WTC11 (cell line): ENCODE measurements at regions not wholly inside any gene's neighbourhood (a gene's known extent, or its start where the extent isn't known, plus 50 kb on each side); places are given as distances from the start of the nearest gene placed in this dataset.

Experiments
- ATAC-seq: fragments of 200-7000 bp; cut with Tn5 transposase; 2 replicates; pipeline ENCODE4 v1.10.0; 2021; ENCODE audit warnings: mild to moderate bottlenecking, moderate library complexity
- CTCF ChIA-PET: fragments of 300-600 bp; sonication (Branson Sonifier 250); formaldehyde crosslinking; loops from one replicate; lab custom pipeline; 2021; ENCODE audit warnings: antibody characterized with exemption; lab: Charles Lee
- POLR2A ChIA-PET: fragments of 350-600 bp; sonication (Branson Sonifier 250); formaldehyde crosslinking; loops from one replicate; lab custom pipeline; 2021; ENCODE audit warnings: antibody characterized with exemption; lab: Charles Lee
- DNase-seq: peaks from one replicate; pipeline ENCODE4 v3.0.0; 2021; ENCODE audit warnings: low spot score
- H3K27ac Mint-ChIP-seq: 2 replicates; pipeline ENCODE4 v1.8.0; 2021; ENCODE audit warnings: mixed read lengths
- H3K27me3 Mint-ChIP-seq: 2 replicates; pipeline ENCODE4 v1.8.0; 2021; ENCODE audit warnings: low read depth, mild to moderate bottlenecking, moderate library complexity, mixed read lengths
- H3K36me3 Mint-ChIP-seq: 2 replicates; pipeline ENCODE4 v1.8.0; 2021; ENCODE audit warnings: mixed read lengths
- H3K4me1 Mint-ChIP-seq: 2 replicates; pipeline ENCODE4 v1.8.0; 2022; ENCODE audit warnings: mixed read lengths
- H3K4me3 Mint-ChIP-seq: 2 replicates; pipeline ENCODE4 v1.8.0; 2021; ENCODE audit warnings: mild to moderate bottlenecking, moderate library complexity, mixed read lengths
- H3K9me3 Mint-ChIP-seq: 2 replicates; pipeline ENCODE4 v1.8.0; 2021; ENCODE audit warnings: mixed read lengths
- AR ChIP-seq: fragments of 250-450 bp; sonication (Bioruptor Pico); IDR thresholded peaks from 2 replicates; pipeline ENCODE4 v1.9.0; 2021; ENCODE audit warnings: mild to moderate bottlenecking
- FOXK1 ChIP-seq: sonication (generic); formaldehyde crosslinking; IDR thresholded peaks from 2 replicates; pipeline ENCODE4 v1.8.0; 2022; ENCODE audit warnings: mild to moderate bottlenecking, moderate library complexity, missing genetic modification reagents
- FOXP1 ChIP-seq: sonication (generic); formaldehyde crosslinking; IDR thresholded peaks from 2 replicates; pipeline ENCODE4 v1.8.0; 2022; ENCODE audit warnings: missing genetic modification reagents, mild to moderate bottlenecking, moderate library complexity, borderline replicate concordance
- IRF1 ChIP-seq: sonication (generic); formaldehyde crosslinking; IDR thresholded peaks from 2 replicates; pipeline ENCODE4 v1.8.0; 2023; ENCODE audit warnings: missing genetic modification reagents
- NFATC4 ChIP-seq: fragments of 250-450 bp; sonication (Bioruptor Pico); IDR thresholded peaks from 2 replicates; pipeline ENCODE4 v1.9.0; 2021; ENCODE audit warnings: mild to moderate bottlenecking
- OVOL2 ChIP-seq: fragments of 250-450 bp; sonication (Bioruptor Pico); IDR thresholded peaks from 2 replicates; pipeline ENCODE4 v1.9.0; 2021; ENCODE audit warnings: mild to moderate bottlenecking, borderline replicate concordance
- RELA ChIP-seq: sonication (generic); formaldehyde crosslinking; IDR thresholded peaks from 2 replicates; pipeline ENCODE4 v1.8.1; 2022; ENCODE audit warnings: missing genetic modification reagents, mild to moderate bottlenecking, borderline replicate concordance
- SMAD3 ChIP-seq: sonication (generic); formaldehyde crosslinking; IDR thresholded peaks from 2 replicates; pipeline ENCODE4 v1.8.0; 2022; ENCODE audit warnings: missing genetic modification reagents, mild to moderate bottlenecking, borderline replicate concordance
- SMAD4 ChIP-seq: sonication (generic); formaldehyde crosslinking; IDR thresholded peaks from 2 replicates; pipeline ENCODE4 v1.8.0; 2022; ENCODE audit warnings: mild to moderate bottlenecking, missing genetic modification reagents
- SOX15 ChIP-seq: fragments of 250-450 bp; sonication (Bioruptor Pico); IDR thresholded peaks from 2 replicates; pipeline ENCODE4 v1.9.0; 2021; ENCODE audit warnings: mild to moderate bottlenecking
- TCF7 ChIP-seq: sonication (generic); formaldehyde crosslinking; IDR thresholded peaks from 2 replicates; pipeline ENCODE4 v1.8.0; 2022; ENCODE audit warnings: mild to moderate bottlenecking, low read depth, missing genetic modification reagents, moderate library complexity
- TP53 ChIP-seq: sonication (generic); formaldehyde crosslinking; IDR thresholded peaks from 2 replicates; pipeline ENCODE4 v1.8.1; 2023; ENCODE audit warnings: mild to moderate bottlenecking, missing genetic modification reagents
- ZNF232 ChIP-seq: sonication (generic); formaldehyde crosslinking; IDR thresholded peaks from 2 replicates; pipeline ENCODE4 v1.8.0; 2022; ENCODE audit warnings: mild to moderate bottlenecking, missing genetic modification reagents
- ZNF416 ChIP-seq: fragments of 250-450 bp; sonication (Bioruptor Pico); IDR thresholded peaks from 2 replicates; pipeline ENCODE4 v1.9.0; 2021; ENCODE audit warnings: mild to moderate bottlenecking, inconsistent platforms
- TF ChIP-seq, protein P1 (sequence below): sonication (generic); formaldehyde crosslinking; IDR thresholded peaks from 2 replicates; pipeline ENCODE4 v1.8.1; 2023; ENCODE audit warnings: mild to moderate bottlenecking, missing genetic modification reagents, moderate library complexity
- TF ChIP-seq, protein P2 (sequence below): sonication (generic); formaldehyde crosslinking; IDR thresholded peaks from 2 replicates; pipeline ENCODE4 v1.8.0; 2022; ENCODE audit warnings: mild to moderate bottlenecking, missing genetic modification reagents
- TF ChIP-seq, protein P3 (sequence below): sonication (generic); formaldehyde crosslinking; IDR thresholded peaks from 2 replicates; pipeline ENCODE4 v1.8.1; 2022; ENCODE audit warnings: mild to moderate bottlenecking, missing genetic modification reagents, moderate library complexity, borderline replicate concordance
- TF ChIP-seq, protein P4 (sequence below): sonication (generic); formaldehyde crosslinking; IDR thresholded peaks from 2 replicates; pipeline ENCODE4 v1.8.1; 2022; ENCODE audit warnings: missing genetic modification reagents, borderline replicate concordance

- TF ChIP-seq NFATC4 (no peak), OVOL2 (CRISPR knock-in tag) (no peak), ZNF232 (CRISPR knock-in tag) (no peak), TP53 (CRISPR knock-in tag) (no peak), RELA (CRISPR knock-in tag) (no peak), FOXK1 (CRISPR knock-in tag) (no peak), SMAD4 (CRISPR knock-in tag) (no peak), IRF1 (CRISPR knock-in tag) (no peak), ZNF416 (no peak), AR (no peak), SMAD3 (CRISPR knock-in tag) (no peak), FOXP1 (CRISPR knock-in tag) (no peak)
- TF ChIP-seq, protein P1, sequence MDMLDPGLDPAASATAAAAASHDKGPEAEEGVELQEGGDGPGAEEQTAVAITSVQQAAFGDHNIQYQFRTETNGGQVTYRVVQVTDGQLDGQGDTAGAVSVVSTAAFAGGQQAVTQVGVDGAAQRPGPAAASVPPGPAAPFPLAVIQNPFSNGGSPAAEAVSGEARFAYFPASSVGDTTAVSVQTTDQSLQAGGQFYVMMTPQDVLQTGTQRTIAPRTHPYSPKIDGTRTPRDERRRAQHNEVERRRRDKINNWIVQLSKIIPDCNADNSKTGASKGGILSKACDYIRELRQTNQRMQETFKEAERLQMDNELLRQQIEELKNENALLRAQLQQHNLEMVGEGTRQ = no peak
- TF ChIP-seq, protein P2, sequence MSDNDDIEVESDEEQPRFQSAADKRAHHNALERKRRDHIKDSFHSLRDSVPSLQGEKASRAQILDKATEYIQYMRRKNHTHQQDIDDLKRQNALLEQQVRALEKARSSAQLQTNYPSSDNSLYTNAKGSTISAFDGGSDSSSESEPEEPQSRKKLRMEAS (CRISPR knock-in tag) = no peak
- TF ChIP-seq, protein P3, sequence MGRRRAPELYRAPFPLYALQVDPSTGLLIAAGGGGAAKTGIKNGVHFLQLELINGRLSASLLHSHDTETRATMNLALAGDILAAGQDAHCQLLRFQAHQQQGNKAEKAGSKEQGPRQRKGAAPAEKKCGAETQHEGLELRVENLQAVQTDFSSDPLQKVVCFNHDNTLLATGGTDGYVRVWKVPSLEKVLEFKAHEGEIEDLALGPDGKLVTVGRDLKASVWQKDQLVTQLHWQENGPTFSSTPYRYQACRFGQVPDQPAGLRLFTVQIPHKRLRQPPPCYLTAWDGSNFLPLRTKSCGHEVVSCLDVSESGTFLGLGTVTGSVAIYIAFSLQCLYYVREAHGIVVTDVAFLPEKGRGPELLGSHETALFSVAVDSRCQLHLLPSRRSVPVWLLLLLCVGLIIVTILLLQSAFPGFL (CRISPR knock-in tag) = no peak
- TF ChIP-seq, protein P4, sequence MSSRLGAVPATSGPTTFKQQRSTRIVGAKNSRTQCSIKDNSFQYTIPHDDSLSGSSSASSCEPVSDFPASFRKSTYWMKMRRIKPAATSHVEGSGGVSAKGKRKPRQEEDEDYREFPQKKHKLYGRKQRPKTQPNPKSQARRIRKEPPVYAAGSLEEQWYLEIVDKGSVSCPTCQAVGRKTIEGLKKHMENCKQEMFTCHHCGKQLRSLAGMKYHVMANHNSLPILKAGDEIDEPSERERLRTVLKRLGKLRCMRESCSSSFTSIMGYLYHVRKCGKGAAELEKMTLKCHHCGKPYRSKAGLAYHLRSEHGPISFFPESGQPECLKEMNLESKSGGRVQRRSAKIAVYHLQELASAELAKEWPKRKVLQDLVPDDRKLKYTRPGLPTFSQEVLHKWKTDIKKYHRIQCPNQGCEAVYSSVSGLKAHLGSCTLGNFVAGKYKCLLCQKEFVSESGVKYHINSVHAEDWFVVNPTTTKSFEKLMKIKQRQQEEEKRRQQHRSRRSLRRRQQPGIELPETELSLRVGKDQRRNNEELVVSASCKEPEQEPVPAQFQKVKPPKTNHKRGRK = no peak
- TF ChIP-seq, all 79 proteins: peak for 0
- ATAC-seq (no peak), DNase-seq (no peak)
- no peaks in the 10 kb centered on the region for H3K27me3 Mint-ChIP-seq
- POLR2A ChIA-PET = no interaction called here
- no peaks in the 10 kb centered on the region for H3K4me1 Mint-ChIP-seq
- no peak overlapping the region for H3K4me3 Mint-ChIP-seq
- CTCF ChIA-PET = interaction anchor here (1.1 kb wide), 1 partner anchor 10 kb away, joined by 3 read pairs; no protein-coding TSS in a partner anchor
- H3K36me3 Mint-ChIP-seq = no peaks in the 10 kb centered on the region
- no peak overlapping the region for H3K27ac Mint-ChIP-seq
- no peaks in the 10 kb centered on the region for H3K9me3 Mint-ChIP-seq
These were observed 301.6 kb upstream of the ADGRB3 start for GRCh38 chr6:68333442-68333841.

DNA sequence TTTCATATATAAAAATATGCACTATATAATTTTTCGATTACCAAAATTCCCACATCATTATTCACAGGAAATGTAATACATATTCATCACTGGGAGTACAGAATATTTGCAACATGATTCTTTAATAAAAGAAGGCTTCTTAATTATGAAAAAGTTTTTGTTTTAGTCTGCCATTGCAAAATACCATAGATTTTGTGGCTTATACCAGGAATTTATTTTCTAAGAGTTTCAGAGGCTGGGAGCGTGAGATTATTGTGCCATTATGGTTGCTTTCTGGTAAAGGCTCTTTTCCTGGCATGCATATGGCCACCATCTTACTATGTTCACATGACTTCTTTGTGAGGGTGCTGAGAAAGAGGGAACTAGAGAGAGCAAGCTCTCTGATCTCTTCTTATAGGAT, 306.9 kb upstream of the ADGRB3 start:
- Mint-ChIP-seq H3K4me1 (no peaks in the 10 kb centered on the region), H3K36me3 (no peaks in the 10 kb centered on the region), H3K27me3 (no peaks in the 10 kb centered on the region), H3K27ac (no peak overlapping the region), H3K4me3 (no peak overlapping the region), H3K9me3 (no peaks in the 10 kb centered on the region)
- POLR2A ChIA-PET = no interaction called here
- CTCF ChIA-PET = no interaction called here
- TF ChIP-seq NFATC4 (no peak), SOX15 (CRISPR knock-in tag) (no peak), OVOL2 (CRISPR knock-in tag) (no peak), FOXK1 (CRISPR knock-in tag) (no peak), TCF7 (no peak)
- TF ChIP-seq, protein P3 (CRISPR knock-in tag) = no peak
- TF ChIP-seq, protein P1 = no peak
- no peak for DNase-seq
- no peak for ATAC-seq
